GM23338 (cell line): ENCODE measurements at regions not wholly inside any gene's neighbourhood (a gene's known extent, or its start where the extent isn't known, plus 50 kb on each side); places are given as distances from the start of the nearest gene placed in this dataset.
"Not testable (repeated sequence)": the region's sequence is repeated elsewhere in the genome, so short reads cannot be mapped to it uniquely, and the experiment has no call there.

Source experiments
- ATAC-seq: fragments of 200-7000 bp; cut with Tn5 transposase; 3 replicates; pipeline ENCODE4 v1.9.1; 2020
- DNase-seq: peaks from one replicate; pipeline ENCODE4 v3.0.0-alpha.2; 2015; ENCODE audit warnings: low spot score
- H2AFZ ChIP-seq: fragments of 200-600 bp; sonication (generic); 2 replicates; pipeline ENCODE4 v1.8.0; 2016; ENCODE audit warnings: antibody characterized with exemption, mild to moderate bottlenecking, moderate library complexity
- H3F3A ChIP-seq: fragments of 200-600 bp; sonication (generic); replicated peaks from 2 replicates; pipeline ENCODE4 v1.8.0; 2017; ENCODE audit warnings: antibody characterized with exemption, mixed run types, low read depth
- H3K27ac ChIP-seq: fragments of 200-600 bp; sonication (generic); 2 replicates; pipeline ENCODE4 v1.6.1; 2016; ENCODE audit warnings: low read depth
- H3K27me3 ChIP-seq: fragments of 200-600 bp; sonication (generic); 2 replicates; pipeline ENCODE4 v1.8.0; 2016; ENCODE audit warnings: mild to moderate bottlenecking, mixed run types, moderate library complexity; ENCODE audit not compliant: insufficient read depth
- H3K36me3 ChIP-seq: fragments of 200-600 bp; sonication (generic); 2 replicates; pipeline ENCODE4 v1.8.0; 2016; ENCODE audit warnings: mild to moderate bottlenecking; ENCODE audit not compliant: insufficient read depth
- H3K4me1 ChIP-seq: fragments of 200-600 bp; sonication (generic); 2 replicates; pipeline ENCODE4 v1.8.0; 2016; ENCODE audit warnings: mild to moderate bottlenecking, moderate library complexity; ENCODE audit not compliant: insufficient read depth
- H3K4me2 ChIP-seq: fragments of 200-600 bp; sonication (generic); 2 replicates; pipeline ENCODE4 v1.7.1; 2017; ENCODE audit warnings: mixed run types
- H3K4me3 ChIP-seq: fragments of 200-600 bp; sonication (generic); 2 replicates; pipeline ENCODE4 v1.6.1; 2016; ENCODE audit warnings: mixed run types
- H3K79me2 ChIP-seq: fragments of 200-600 bp; sonication (generic); replicated peaks from 2 replicates; pipeline ENCODE4 v1.8.0; 2017; ENCODE audit warnings: mild to moderate bottlenecking; ENCODE audit not compliant: insufficient read depth
- H3K9me2 ChIP-seq: fragments of 200-600 bp; sonication (generic); 2 replicates; pipeline ENCODE4 v1.8.0; 2017; ENCODE audit not compliant: insufficient read depth
- H4K20me1 ChIP-seq: fragments of 200-600 bp; sonication (generic); replicated peaks from 2 replicates; pipeline ENCODE4 v1.8.0; 2017; ENCODE audit warnings: mild to moderate bottlenecking; ENCODE audit not compliant: insufficient read depth
- H3K27ac Mint-ChIP-seq: 2 replicates; pipeline ENCODE4 v1.8.0; 2020; ENCODE audit warnings: inconsistent platforms, mild to moderate bottlenecking, moderate library complexity, mixed read lengths
- H3K27me3 Mint-ChIP-seq: 3 replicates; pipeline ENCODE4 v1.8.0; 2022; ENCODE audit warnings: low read depth, mild to moderate bottlenecking, moderate library complexity, mixed read lengths, inconsistent platforms; ENCODE audit not compliant: insufficient read depth, poor library complexity
- H3K36me3 Mint-ChIP-seq: 3 replicates; pipeline ENCODE4 v1.8.0; 2021; ENCODE audit warnings: low read depth, mild to moderate bottlenecking, inconsistent platforms, moderate library complexity, mixed read lengths
- H3K4me1 Mint-ChIP-seq: 3 replicates; pipeline ENCODE4 v1.8.0; 2020; ENCODE audit warnings: mild to moderate bottlenecking, inconsistent platforms, mixed read lengths
- H3K4me3 Mint-ChIP-seq: 3 replicates; pipeline ENCODE4 v1.8.0; 2021; ENCODE audit warnings: moderate library complexity, mild to moderate bottlenecking, inconsistent platforms, mixed read lengths
- H3K9me3 Mint-ChIP-seq: 3 replicates; pipeline ENCODE4 v1.8.0; 2020; ENCODE audit warnings: moderate library complexity, mild to moderate bottlenecking, inconsistent platforms, mixed read lengths
- CREB1 ChIP-seq: fragments of 250-450 bp; sonication (Bioruptor Pico); IDR thresholded peaks from 2 replicates; pipeline ENCODE4 v1.5.0; 2020; ENCODE audit warnings: low read depth, mild to moderate bottlenecking, moderate library complexity
- EZH2 ChIP-seq: fragments of 200-600 bp; sonication (generic); IDR thresholded peaks from one replicate; pipeline ENCODE4 v1.8.0; 2017; ENCODE audit warnings: antibody characterized with exemption, mild to moderate bottlenecking, low read depth; ENCODE audit not compliant: unreplicated experiment
- EZH2phosphoT487 ChIP-seq: fragments of 200-600 bp; sonication (generic); IDR thresholded peaks from one replicate; pipeline ENCODE4 v1.8.1; 2018; ENCODE audit warnings: antibody characterized with exemption; ENCODE audit not compliant: unreplicated experiment
- JUNB ChIP-seq: IDR thresholded peaks from one replicate; pipeline ENCODE4 v1.6.1; 2016; ENCODE audit warnings: antibody characterized with exemption; ENCODE audit not compliant: unreplicated experiment
- NANOG ChIP-seq: IDR thresholded peaks from 2 replicates; pipeline ENCODE4 v1.6.1; 2016; ENCODE audit warnings: antibody characterized with exemption, borderline replicate concordance
- POLR2AphosphoS5 ChIP-seq: IDR thresholded peaks from 2 replicates; pipeline ENCODE4 v1.6.1; 2016; ENCODE audit warnings: antibody characterized with exemption, low read depth
- ZNF331 ChIP-seq: fragments of 250-450 bp; sonication (Bioruptor Pico); IDR thresholded peaks from 2 replicates; pipeline ENCODE4 v1.5.0; 2020; ENCODE audit warnings: low read depth, mild to moderate bottlenecking, moderate library complexity
- TF ChIP-seq, protein P1 (sequence below): IDR thresholded peaks from one replicate; pipeline ENCODE4 v1.6.1; 2018; ENCODE audit warnings: antibody characterized with exemption; ENCODE audit not compliant: unreplicated experiment

DNA sequence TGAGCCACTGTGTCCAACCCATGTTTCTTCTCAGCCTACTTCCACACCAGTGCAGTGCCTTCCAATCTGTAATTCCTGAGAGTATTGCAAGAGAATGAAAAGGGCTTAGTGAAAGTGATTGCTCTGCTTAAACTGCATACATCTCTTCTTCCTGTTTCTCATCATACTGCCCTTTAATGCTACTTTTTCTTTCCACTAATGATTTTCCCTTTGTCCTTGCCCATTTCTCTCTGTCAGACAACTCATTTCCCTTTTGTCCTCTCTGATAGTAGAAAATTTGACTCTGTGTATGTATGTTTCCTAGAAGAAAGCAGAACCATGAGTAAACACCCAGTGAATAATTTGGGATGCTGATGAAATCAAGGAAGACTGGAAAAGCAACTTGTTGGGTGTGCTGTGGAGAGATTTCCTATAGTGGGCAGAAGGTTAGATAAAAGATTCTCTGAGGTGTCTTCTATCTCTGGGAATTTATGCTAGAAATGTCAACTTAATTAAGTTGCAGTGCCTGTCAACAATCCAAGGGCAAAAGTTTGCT is 102.2 kb upstream of the CHD1 start:
- Histone ChIP-seq H3K9me2 (no peaks in the 10 kb centered on the region), H3K27ac (no peak overlapping the region), H3K79me2 (no peaks in the 10 kb centered on the region), H3K4me3 (no peak overlapping the region), H4K20me1 (no peaks in the 10 kb centered on the region), H2AFZ (no peak overlapping the region), H3K36me3 (no peaks in the 10 kb centered on the region), H3K4me1 (no peaks in the 10 kb centered on the region), H3F3A (no peaks in the 10 kb centered on the region), H3K27me3 (no peaks in the 10 kb centered on the region), H3K4me2 (no peak overlapping the region)
- H3K36me3 Mint-ChIP-seq, result no peaks in the 10 kb centered on the region
- H3K27ac Mint-ChIP-seq, result no peak overlapping the region
- H3K9me3 Mint-ChIP-seq, result no peaks in the 10 kb centered on the region
- TF ChIP-seq ZNF331 (CRISPR knock-in tag) (no peak), CREB1 (no peak), POLR2AphosphoS5 (no peak), EZH2phosphoT487 (no peak), NANOG (no peak), JUNB (no peak), EZH2 (no peak)
- TF ChIP-seq, protein P1, sequence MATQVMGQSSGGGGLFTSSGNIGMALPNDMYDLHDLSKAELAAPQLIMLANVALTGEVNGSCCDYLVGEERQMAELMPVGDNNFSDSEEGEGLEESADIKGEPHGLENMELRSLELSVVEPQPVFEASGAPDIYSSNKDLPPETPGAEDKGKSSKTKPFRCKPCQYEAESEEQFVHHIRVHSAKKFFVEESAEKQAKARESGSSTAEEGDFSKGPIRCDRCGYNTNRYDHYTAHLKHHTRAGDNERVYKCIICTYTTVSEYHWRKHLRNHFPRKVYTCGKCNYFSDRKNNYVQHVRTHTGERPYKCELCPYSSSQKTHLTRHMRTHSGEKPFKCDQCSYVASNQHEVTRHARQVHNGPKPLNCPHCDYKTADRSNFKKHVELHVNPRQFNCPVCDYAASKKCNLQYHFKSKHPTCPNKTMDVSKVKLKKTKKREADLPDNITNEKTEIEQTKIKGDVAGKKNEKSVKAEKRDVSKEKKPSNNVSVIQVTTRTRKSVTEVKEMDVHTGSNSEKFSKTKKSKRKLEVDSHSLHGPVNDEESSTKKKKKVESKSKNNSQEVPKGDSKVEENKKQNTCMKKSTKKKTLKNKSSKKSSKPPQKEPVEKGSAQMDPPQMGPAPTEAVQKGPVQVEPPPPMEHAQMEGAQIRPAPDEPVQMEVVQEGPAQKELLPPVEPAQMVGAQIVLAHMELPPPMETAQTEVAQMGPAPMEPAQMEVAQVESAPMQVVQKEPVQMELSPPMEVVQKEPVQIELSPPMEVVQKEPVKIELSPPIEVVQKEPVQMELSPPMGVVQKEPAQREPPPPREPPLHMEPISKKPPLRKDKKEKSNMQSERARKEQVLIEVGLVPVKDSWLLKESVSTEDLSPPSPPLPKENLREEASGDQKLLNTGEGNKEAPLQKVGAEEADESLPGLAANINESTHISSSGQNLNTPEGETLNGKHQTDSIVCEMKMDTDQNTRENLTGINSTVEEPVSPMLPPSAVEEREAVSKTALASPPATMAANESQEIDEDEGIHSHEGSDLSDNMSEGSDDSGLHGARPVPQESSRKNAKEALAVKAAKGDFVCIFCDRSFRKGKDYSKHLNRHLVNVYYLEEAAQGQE, result no peak
- DNase-seq (no peak), ATAC-seq (no peak)
- H3K27me3 Mint-ChIP-seq, result no peaks in the 10 kb centered on the region
- peaks cover 2% of the 10 kb centered on the region for H3K4me1 Mint-ChIP-seq
- H3K4me3 Mint-ChIP-seq, result no peak overlapping the region

DNA sequence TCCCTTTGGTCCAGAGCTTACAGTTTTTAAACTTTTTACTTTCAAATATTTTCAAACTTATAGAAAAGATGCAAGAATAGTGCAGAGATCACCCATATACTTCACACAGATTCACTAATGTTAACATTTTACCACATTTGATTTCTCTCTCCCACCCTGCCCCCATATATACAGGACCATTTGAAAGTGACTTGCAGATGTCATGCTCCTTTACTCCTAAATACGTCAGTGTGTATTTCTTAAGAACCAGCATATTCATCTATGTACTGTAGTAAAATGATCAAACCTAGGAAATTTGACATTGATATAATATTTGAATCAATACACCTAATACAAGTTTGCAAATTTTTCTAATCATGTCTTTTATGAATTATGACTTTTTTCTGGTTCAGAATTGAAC is 100.4 kb upstream of the CHD1 start:
- H2AFZ ChIP-seq, result no peak overlapping the region
- no peaks in the 10 kb centered on the region for H3F3A ChIP-seq
- H3K9me2 ChIP-seq, result no peaks in the 10 kb centered on the region
- Mint-ChIP-seq H3K4me3 (no peak overlapping the region), H3K36me3 (no peaks in the 10 kb centered on the region), H3K27me3 (no peaks in the 10 kb centered on the region), H3K27ac (no peak overlapping the region), H3K4me1 (peaks cover 2% of the 10 kb centered on the region), H3K9me3 (no peaks in the 10 kb centered on the region)
- H3K4me1 ChIP-seq, result no peaks in the 10 kb centered on the region
- no peaks in the 10 kb centered on the region for H3K36me3 ChIP-seq
- H3K27me3 ChIP-seq, result no peaks in the 10 kb centered on the region
- DNase-seq, result no peak
- TF ChIP-seq, protein P1, result no peak
- TF ChIP-seq POLR2AphosphoS5, result no peak
- H4K20me1 ChIP-seq, result no peaks in the 10 kb centered on the region
- H3K4me2 ChIP-seq, result no peak overlapping the region
- no peak for ATAC-seq
- no peak overlapping the region for H3K4me3 ChIP-seq
- H3K79me2 ChIP-seq, result no peaks in the 10 kb centered on the region
- H3K27ac ChIP-seq, result no peak overlapping the region

GRCh38 chr5:99028170-99028569 is 99.4 kb upstream of the CHD1 start:
- not testable (repeated sequence) for H3K4me1 ChIP-seq, H3K4me3 Mint-ChIP-seq, H3K27me3 Mint-ChIP-seq, ATAC-seq, H3K4me1 Mint-ChIP-seq, H3K4me3 ChIP-seq, H3K36me3 Mint-ChIP-seq, H3K27ac ChIP-seq, H3F3A ChIP-seq, H3K4me2 ChIP-seq, DNase-seq, H3K36me3 ChIP-seq, H3K27ac Mint-ChIP-seq, H3K9me3 Mint-ChIP-seq, H3K79me2 ChIP-seq, H3K9me2 ChIP-seq, H3K27me3 ChIP-seq, H4K20me1 ChIP-seq, H2AFZ ChIP-seq
